H1 (cell line): ENCODE measurements at regions not wholly inside any gene's neighbourhood (a gene's known extent, or its start where the extent isn't known, plus 50 kb on each side); places are given as distances from the start of the nearest gene placed in this dataset.

Experiments
- NANOG ChIP-seq: IDR thresholded peaks from 2 replicates; pipeline ENCODE4 v1.6.1; 2011; ENCODE audit warnings: low read length, low read depth, mild to moderate bottlenecking, inconsistent platforms; ENCODE audit not compliant: insufficient read depth, poor library complexity, severe bottlenecking
- POLR2A ChIP-seq, 2 experiments: IDR thresholded peaks; 1 replicate in 1 of 2; 2 replicates in 1 of 2; pipeline ENCODE4 v1.6.1; 2011; ENCODE audit warnings: low read depth in 2 of 2, low read length in 2 of 2, mild to moderate bottlenecking in 2 of 2; ENCODE audit errors: control extremely low read depth in 1 of 2
- SIN3A ChIP-seq, 2 experiments: IDR thresholded peaks in 1 of 2; conservative IDR thresholded peaks in 1 of 2; 2 replicates each; pipeline ENCODE4 v1.6.1; 2011 to 2012; ENCODE audit warnings: low read length in 2 of 2, improper control_type of control experiment in 1 of 2, low read depth in 1 of 2, mild to moderate bottlenecking in 1 of 2
- SP1 ChIP-seq: IDR thresholded peaks from 2 replicates; pipeline ENCODE4 v1.6.1; 2011; ENCODE audit warnings: low read depth, low read length
- SRF ChIP-seq: IDR thresholded peaks from 2 replicates; pipeline ENCODE4 v1.6.1; 2011; ENCODE audit warnings: mild to moderate bottlenecking, low read depth, low read length, moderate library complexity
- TEAD4 ChIP-seq: IDR thresholded peaks from 2 replicates; pipeline ENCODE4 v1.6.1; 2012; ENCODE audit warnings: low read depth, low read length, inconsistent platforms, mixed read lengths

DNA sequence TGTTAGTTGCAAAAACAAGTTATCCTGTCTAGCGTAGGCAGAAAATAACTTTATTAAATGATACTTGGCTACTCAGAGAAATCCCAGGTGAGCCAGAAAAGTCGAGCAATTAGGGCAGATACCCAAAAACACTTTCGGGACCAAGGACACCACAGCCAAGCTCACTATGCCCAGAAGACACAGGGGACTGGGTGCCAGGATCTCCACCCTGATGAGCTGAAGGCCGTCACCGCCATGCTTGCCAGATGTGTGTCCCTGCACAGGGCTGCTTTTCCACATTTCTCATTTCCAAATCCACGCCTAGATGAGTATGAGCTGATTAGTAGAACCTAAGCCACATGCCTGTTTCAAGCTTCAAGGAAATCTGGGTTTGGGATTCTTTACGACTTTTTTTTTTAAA is 214.0 kb upstream of the SMLR1 start (continued):
- TF ChIP-seq SIN3A (conservative IDR thresholded peaks at IDR 0.05 in 1 of 2, IDR thresholded peaks at IDR 0.05 in 1 of 2; ENCODE audit: low read depth in 1 of 2, low read length in 2 of 2) (no peak), SP1 (no peak), SRF (no peak), NANOG (no peak), TEAD4 (no peak), POLR2A (IDR thresholded peaks at IDR 0.05; ENCODE audit: control extremely low read depth in 1 of 2, low read depth in 2 of 2, low read length in 2 of 2) (no peak)
